HL-60 (cell line): ENCODE measurements at regions not wholly inside any gene's neighbourhood (a gene's known extent, or its start where the extent isn't known, plus 50 kb on each side); places are given as distances from the start of the nearest gene placed in this dataset.

Experiments
- DNase-seq, 2 experiments: peaks; one replicate each; pipeline ENCODE4 v3.0.0-alpha.2; 2010 to 2020; ENCODE audit warnings: low read depth in 1 of 2, low spot score in 1 of 2
- H3K27ac ChIP-seq: fragments of 250-450 bp; sonication (Bioruptor Pico); replicated peaks from 2 replicates; pipeline ENCODE4 v1.5.1; 2020; ENCODE audit warnings: mild to moderate bottlenecking, moderate library complexity
- H3K27me3 ChIP-seq: fragments of 250-450 bp; sonication (Bioruptor Pico); 2 replicates; pipeline ENCODE4 v1.5.1; 2021; ENCODE audit warnings: mild to moderate bottlenecking, moderate library complexity; ENCODE audit not compliant: insufficient read depth, poor library complexity, severe bottlenecking
- H3K4me3 ChIP-seq: replicated peaks from 2 replicates; pipeline ENCODE4 v1.5.1; 2011; ENCODE audit warnings: mild to moderate bottlenecking, control low read depth, low read length; ENCODE audit not compliant: insufficient read depth
- CTCF ChIP-seq: IDR thresholded peaks from one replicate; pipeline ENCODE4 v1.5.1; 2011; ENCODE audit warnings: low read length, control low read depth, inconsistent platforms; ENCODE audit not compliant: insufficient read depth
- GABPA ChIP-seq: IDR thresholded peaks from 2 replicates; pipeline ENCODE4 v1.6.1; 2012; ENCODE audit warnings: low read depth
- POLR2AphosphoS5 ChIP-seq: IDR thresholded peaks from 2 replicates; pipeline ENCODE4 v1.6.1; 2012; ENCODE audit warnings: low read depth
- REST ChIP-seq: IDR thresholded peaks from 2 replicates; pipeline ENCODE4 v1.6.1; 2012; ENCODE audit warnings: low read depth; ENCODE audit not compliant: insufficient replicate concordance
- SPI1 ChIP-seq: IDR thresholded peaks from 2 replicates; pipeline ENCODE4 v1.6.1; 2012; ENCODE audit warnings: low read depth, mild to moderate bottlenecking, borderline replicate concordance

GRCh38 chr9:38132956-38133355 is 63.9 kb upstream of the SHB start:
- H3K27me3 ChIP-seq = peaks cover 3% of the 10 kb centered on the region
- TF ChIP-seq REST = no peak
- TF ChIP-seq POLR2AphosphoS5 = no peak
- no peak for TF ChIP-seq SPI1
- TF ChIP-seq GABPA = no peak
- TF ChIP-seq CTCF = no peak
- H3K27ac ChIP-seq = no peak overlapping the region
- H3K4me3 ChIP-seq = no peak overlapping the region
- no peak for DNase-seq

- H3K27me3 ChIP-seq = peaks cover 3% of the 10 kb centered on the region
- H3K4me3 ChIP-seq = no peak overlapping the region
- no peak for DNase-seq
- TF ChIP-seq GABPA = no peak
- no peak for TF ChIP-seq REST
- no peak for TF ChIP-seq SPI1
- no peak for TF ChIP-seq CTCF
- no peak for TF ChIP-seq POLR2AphosphoS5
- no peak overlapping the region for H3K27ac ChIP-seq
Observed at GRCh38 chr9:38131729-38132128, 62.7 kb upstream of the SHB start.

- no peak overlapping the region for H3K27ac ChIP-seq
- no peak for TF ChIP-seq POLR2AphosphoS5
- TF ChIP-seq CTCF = no peak
- TF ChIP-seq SPI1 = no peak
- no peak for TF ChIP-seq GABPA
- TF ChIP-seq REST = no peak
- no peak overlapping the region for H3K4me3 ChIP-seq
- peaks cover 3% of the 10 kb centered on the region for H3K27me3 ChIP-seq
- no peak for DNase-seq
Observed at GRCh38 chr9:38130724-38131123, 61.7 kb upstream of the SHB start.
